Stimulated activated naive B cell treated with anti-CD40 and anti-IgM and Interleukin-4, amounts not matched to agents 10 μg/mL and 1 μg/mL and 100 μg/mL, for 72 hours (primary cell): ENCODE measurements at regions not wholly inside any gene's neighbourhood (a gene's known extent, or its start where the extent isn't known, plus 50 kb on each side); places are given as distances from the start of the nearest gene placed in this dataset.
A peak's percentile ranks its signal among the peaks of the same experiment; 100 is the strongest.

Experiments used
- ATAC-seq, 2 donors: fragments of 150-1000 bp; cut with Tn5 transposase; replicated peaks; 2 replicates each; pipeline ENCODE4 v1.10.0; 2021; ENCODE audit warnings: moderate library complexity in 1 of 2
- DNase-seq: peaks from one replicate; pipeline ENCODE4 v3.0.0; 2021
- H3K27ac Mint-ChIP-seq: one replicate; pipeline ENCODE4 v1.8.0; 2022; ENCODE audit warnings: mild to moderate bottlenecking, mixed read lengths
- H3K27me3 Mint-ChIP-seq, 2 donors: one replicate each; pipeline ENCODE4 v1.8.0; 2022; ENCODE audit warnings: mixed read lengths in 2 of 2
- H3K36me3 Mint-ChIP-seq, 2 donors: one replicate each; pipeline ENCODE4 v1.8.0; 2022; ENCODE audit warnings: mixed read lengths in 2 of 2, mild to moderate bottlenecking in 1 of 2
- H3K4me1 Mint-ChIP-seq, 2 donors: one replicate each; pipeline ENCODE4 v1.8.0; 2022; ENCODE audit warnings: mixed read lengths in 2 of 2, mild to moderate bottlenecking in 1 of 2
- H3K4me3 Mint-ChIP-seq, 2 donors: one replicate each; pipeline ENCODE4 v1.8.0; 2022; ENCODE audit warnings: mild to moderate bottlenecking in 2 of 2, mixed read lengths in 2 of 2, moderate library complexity in 1 of 2
- H3K9me3 Mint-ChIP-seq, 2 donors: one replicate each; pipeline ENCODE4 v1.8.0; 2022; ENCODE audit warnings: mixed read lengths in 2 of 2, mild to moderate bottlenecking in 1 of 2

DNA sequence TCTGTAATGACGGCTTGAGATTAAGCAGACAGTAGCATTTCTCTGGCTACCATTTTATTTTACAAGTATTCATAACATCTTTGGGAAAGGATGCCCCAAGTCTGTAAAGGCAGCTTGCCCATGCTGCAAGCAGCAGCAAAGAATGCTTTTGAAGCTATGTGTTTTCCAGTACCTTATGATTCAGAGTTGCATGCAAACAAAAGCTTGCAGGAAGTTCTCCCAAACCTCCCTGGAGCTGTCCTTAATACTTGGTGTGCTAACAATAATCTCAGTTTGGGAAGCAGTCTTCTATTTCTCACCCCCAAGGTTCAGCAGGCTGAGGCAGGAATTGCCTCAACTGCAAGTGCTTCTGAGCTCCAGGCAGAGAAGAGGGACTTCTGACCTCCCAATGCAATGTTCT is 60.8 kb downstream of the CCNA1 start:
- H3K9me3 Mint-ChIP-seq, result no peaks in the 10 kb centered on the region
- ATAC-seq, result no peak
- no peaks in the 10 kb centered on the region for H3K36me3 Mint-ChIP-seq
- H3K4me1 Mint-ChIP-seq, result no peaks in the 10 kb centered on the region
- no peaks in the 10 kb centered on the region for H3K27me3 Mint-ChIP-seq
- no peak overlapping the region for H3K4me3 Mint-ChIP-seq
- no peak overlapping the region for H3K27ac Mint-ChIP-seq
- DNase-seq, result no peak

DNA sequence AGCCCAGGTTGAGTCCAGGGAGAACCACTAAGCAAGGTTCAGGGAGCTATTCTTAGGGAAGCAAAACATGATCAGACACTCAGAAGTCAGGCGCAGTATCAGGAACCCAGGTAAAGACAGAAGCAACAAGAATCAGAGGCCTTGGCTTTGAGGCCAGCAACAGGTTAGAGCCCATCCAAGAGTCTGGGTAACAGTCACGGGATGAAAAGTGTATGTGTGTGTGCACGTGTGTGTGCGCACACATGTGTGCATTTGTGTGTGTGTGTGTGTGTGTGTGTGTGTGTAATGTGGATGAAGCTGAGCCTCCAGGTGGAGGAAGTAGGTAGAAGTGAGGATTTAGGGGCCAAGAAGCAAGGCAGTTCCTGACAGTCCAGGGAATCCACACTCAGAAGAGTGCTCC is 63.1 kb downstream of the CCNA1 start:
- Mint-ChIP-seq H3K4me3 (no peak overlapping the region), H3K27me3 (no peaks in the 10 kb centered on the region), H3K36me3 (no peaks in the 10 kb centered on the region), H3K4me1 (no peaks in the 10 kb centered on the region), H3K27ac (no peak overlapping the region), H3K9me3 (no peaks in the 10 kb centered on the region)
- ATAC-seq (no peak), DNase-seq (no peak)

DNA sequence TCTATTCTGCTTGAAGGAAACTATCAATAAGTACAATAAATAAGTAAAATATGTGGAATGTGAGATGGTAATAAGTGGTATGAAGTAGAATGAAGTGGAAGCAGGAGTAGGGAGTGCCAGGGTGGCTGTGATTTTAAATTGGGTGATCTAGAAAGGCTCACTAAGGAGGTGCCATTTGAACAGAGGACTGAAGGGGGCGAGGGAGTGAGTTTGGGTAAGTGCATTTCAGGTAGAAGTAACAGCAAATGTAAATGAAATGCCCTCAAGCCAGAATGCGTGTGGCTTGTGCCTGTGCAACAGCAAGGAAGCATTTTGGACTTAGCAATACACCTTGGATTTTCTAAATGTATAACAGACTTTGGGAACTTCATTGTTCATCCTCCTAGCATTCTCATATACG is 77.1 kb downstream of the CCNA1 start:
- H3K4me3 Mint-ChIP-seq, result no peak overlapping the region
- H3K36me3 Mint-ChIP-seq, result peaks cover 0 to 3% of the 10 kb centered on the region in 2 donors
- H3K4me1 Mint-ChIP-seq, result peaks cover 2 to 3% of the 10 kb centered on the region in 2 donors
- ATAC-seq, result peak; percentile 34 to 46
- peaks cover 6% of the 10 kb centered on the region in 2 donors for H3K9me3 Mint-ChIP-seq
- DNase-seq, result no peak
- H3K27ac Mint-ChIP-seq, result no peak overlapping the region
- peaks cover 0 to 6% of the 10 kb centered on the region in 2 donors for H3K27me3 Mint-ChIP-seq

DNA sequence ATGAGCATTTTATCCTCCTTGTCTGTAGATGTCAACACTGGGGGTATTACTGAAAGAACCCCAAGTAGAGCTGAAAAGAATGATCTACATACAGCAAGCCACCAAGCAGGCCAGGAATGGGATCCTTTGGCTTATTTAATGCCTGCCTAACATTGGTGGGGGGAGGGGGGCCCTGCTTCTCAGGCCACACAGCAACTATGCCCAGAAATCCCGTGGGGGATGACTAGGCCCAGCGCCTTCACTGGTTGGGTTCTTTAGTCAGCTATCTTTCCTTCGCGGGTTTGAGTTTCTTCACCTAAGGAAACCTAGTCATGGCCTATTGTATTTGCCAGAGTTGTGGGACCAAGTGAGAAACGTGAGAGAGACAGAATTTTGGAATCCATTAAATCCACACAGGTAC is 80.5 kb downstream of the CCNA1 start:
- Mint-ChIP-seq H3K4me1 (peaks cover 4 to 7% of the 10 kb centered on the region in 2 donors), H3K4me3 (no peak overlapping the region), H3K27ac (no peak overlapping the region), H3K27me3 (peaks cover 0 to 9% of the 10 kb centered on the region in 2 donors), H3K36me3 (no peaks in the 10 kb centered on the region), H3K9me3 (no peaks in the 10 kb centered on the region)
- no peak for DNase-seq
- ATAC-seq, result no peak

DNA sequence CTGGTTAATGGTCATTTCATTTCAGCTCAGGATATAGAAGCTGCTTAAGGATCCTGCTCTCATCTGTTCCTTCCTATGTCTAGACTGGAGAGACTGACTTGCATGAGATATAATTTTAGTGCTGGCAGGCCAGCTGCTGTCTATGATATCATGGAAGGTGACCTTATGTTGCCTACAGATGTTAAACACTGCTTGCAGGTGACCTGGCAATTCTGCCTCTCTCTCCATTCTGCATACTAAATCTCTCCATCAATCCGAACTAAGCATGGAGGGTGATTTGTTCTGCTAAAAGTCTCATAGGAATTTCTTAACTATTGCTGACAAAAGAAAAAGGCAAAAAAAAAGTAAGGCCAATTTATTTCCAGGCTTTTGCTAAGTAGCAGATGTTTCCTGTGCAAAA is 81.0 kb downstream of the CCNA1 start:
- Mint-ChIP-seq H3K4me1 (peaks cover 4 to 7% of the 10 kb centered on the region in 2 donors), H3K27me3 (peaks cover 0 to 9% of the 10 kb centered on the region in 2 donors), H3K27ac (no peak overlapping the region), H3K9me3 (no peaks in the 10 kb centered on the region), H3K4me3 (no peak overlapping the region), H3K36me3 (no peaks in the 10 kb centered on the region)
- DNase-seq (no peak), ATAC-seq (no peak)

DNA sequence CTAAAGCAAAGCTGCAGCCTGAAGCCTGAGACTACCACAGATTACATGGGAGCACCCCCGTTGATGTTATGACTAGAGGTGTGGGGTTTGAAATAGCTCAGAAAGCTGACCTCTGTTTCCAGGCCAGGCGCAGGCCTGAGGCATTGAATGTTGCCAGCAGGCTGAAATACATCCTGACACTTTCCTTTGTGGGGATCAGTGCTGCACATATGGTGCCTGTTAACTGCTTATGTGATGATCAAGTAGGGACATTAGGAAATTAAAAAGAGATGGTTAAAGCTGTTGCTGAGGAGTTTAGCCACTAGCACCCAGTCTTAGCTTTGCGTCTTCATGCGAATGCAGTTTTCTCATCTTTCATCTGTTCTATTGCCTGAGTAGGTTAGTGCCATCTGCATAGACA is 83.2 kb downstream of the CCNA1 start:
- ATAC-seq (no peak), DNase-seq (no peak)
- peaks cover 0 to 9% of the 10 kb centered on the region in 2 donors for H3K27me3 Mint-ChIP-seq
- no peaks in the 10 kb centered on the region for H3K9me3 Mint-ChIP-seq
- H3K27ac Mint-ChIP-seq, result no peak overlapping the region
- H3K4me3 Mint-ChIP-seq, result no peak overlapping the region
- no peaks in the 10 kb centered on the region for H3K36me3 Mint-ChIP-seq
- peaks cover 4 to 7% of the 10 kb centered on the region in 2 donors for H3K4me1 Mint-ChIP-seq

DNA sequence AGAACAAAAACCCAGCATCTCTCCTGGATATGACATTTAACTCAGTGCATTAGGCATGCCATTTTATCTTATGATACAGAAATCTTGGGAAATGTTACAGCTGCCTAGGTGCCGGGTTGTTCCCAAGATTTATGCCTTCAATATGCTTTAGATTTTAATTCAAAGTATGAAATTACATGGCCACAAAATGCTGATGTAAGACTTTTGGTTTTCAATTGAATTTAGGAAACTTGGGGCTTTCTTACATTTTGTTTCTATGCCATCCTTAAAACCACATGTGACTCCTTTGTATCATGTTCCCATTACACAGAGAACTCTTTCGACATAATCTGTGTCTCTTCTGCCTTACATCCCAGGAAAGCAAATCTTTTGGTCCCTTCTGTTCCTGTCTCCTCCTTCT is 83.9 kb downstream of the CCNA1 start:
- DNase-seq (no peak), ATAC-seq (no peak)
- Mint-ChIP-seq H3K27ac (no peak overlapping the region), H3K4me1 (peaks cover 4 to 7% of the 10 kb centered on the region in 2 donors), H3K36me3 (no peaks in the 10 kb centered on the region), H3K4me3 (no peak overlapping the region), H3K27me3 (peaks cover 0 to 5% of the 10 kb centered on the region in 2 donors), H3K9me3 (no peaks in the 10 kb centered on the region)

DNA sequence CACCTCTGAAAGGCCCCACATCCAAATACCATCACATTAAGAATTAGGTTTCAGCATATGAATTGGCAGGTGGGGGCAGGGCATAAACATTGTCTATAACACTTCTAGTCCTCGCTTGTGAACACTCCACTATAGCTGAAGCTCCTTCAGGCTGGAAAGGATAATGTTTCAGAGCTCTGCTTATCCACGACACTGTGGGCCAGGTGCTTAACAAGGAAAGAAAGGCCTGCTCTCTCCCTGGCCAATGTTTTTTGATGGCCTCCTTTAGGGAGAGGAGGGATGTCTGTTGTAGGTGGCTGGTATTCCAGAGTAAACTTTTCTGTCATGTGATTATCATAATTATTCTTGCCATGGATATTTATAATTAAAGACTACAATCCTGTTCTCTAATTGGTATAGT is 86.4 kb downstream of the CCNA1 start:
- no peaks in the 10 kb centered on the region for H3K36me3 Mint-ChIP-seq
- no peak overlapping the region for H3K27ac Mint-ChIP-seq
- no peaks in the 10 kb centered on the region for H3K9me3 Mint-ChIP-seq
- no peak for DNase-seq
- peaks cover 0 to 5% of the 10 kb centered on the region in 2 donors for H3K27me3 Mint-ChIP-seq
- ATAC-seq, result no peak
- H3K4me1 Mint-ChIP-seq, result peaks cover 4 to 7% of the 10 kb centered on the region in 2 donors
- no peak overlapping the region for H3K4me3 Mint-ChIP-seq

DNA sequence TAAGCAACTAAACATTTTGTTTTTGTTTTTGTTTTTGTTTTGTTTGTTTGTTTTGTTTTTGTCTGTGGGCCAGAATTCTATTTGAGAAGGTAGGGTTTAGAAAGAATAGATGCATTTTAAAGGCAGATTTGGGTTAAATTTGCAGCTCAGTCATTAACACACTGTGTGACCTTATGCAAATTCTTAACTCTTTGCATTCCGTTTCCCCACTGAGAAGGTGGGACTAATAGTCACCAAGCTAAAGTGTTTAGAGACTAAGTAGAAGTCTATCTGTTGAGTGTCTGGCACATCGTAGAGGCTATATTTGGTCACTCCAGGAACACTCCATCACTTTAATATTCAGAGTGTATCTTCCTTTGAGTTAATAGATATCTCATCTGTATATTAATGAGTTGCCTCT is 87.1 kb downstream of the CCNA1 start:
- ATAC-seq (no peak), DNase-seq (no peak)
- Mint-ChIP-seq H3K36me3 (no peaks in the 10 kb centered on the region), H3K27ac (no peak overlapping the region), H3K9me3 (no peaks in the 10 kb centered on the region), H3K4me1 (peaks cover 2 to 3% of the 10 kb centered on the region in 2 donors), H3K27me3 (peaks cover 0 to 2% of the 10 kb centered on the region in 2 donors), H3K4me3 (no peak overlapping the region)

DNA sequence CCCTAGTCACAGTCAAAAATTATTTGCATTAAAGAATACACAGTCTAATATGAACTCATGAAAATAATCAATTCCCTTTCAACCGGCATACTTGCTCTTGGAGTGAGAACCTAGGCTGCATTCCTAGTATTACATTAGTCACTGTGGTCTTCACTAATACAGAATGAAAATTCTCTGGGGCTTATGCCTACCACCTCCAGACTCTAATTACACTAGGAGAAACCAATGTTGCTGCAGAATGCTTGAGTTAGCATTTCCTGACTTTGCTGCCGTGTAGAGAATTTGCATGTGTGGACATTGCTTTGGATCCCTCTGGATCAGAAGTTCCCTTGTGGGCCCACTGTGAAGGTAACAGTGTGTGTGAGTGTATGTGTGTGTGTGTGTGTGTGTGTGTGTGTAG is 87.8 kb downstream of the CCNA1 start:
- ATAC-seq, result no peak

DNA sequence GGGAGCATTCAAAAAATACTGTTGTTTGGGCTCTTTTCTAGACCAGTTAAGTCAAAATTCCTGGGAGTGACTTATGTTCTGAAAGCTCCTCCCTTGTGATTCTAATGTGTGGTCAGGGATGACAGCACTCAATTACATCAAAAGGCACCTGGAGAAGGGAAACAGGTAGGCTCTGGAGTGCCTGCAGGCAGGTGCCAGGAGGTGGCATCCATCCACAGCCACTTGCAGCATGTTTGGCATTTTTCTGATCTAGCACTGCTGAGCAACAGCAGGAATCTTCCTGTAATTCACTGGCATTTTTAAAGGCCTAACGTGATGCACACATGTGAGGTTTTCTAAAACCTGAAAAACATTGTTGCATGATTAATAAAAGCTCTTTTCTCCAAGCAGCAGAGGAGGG is 94.6 kb downstream of the CCNA1 start:
- Mint-ChIP-seq H3K9me3 (peaks cover 0 to 3% of the 10 kb centered on the region in 2 donors), H3K27me3 (peaks cover 8 to 11% of the 10 kb centered on the region in 2 donors), H3K27ac (no peak overlapping the region), H3K36me3 (no peaks in the 10 kb centered on the region), H3K4me1 (no peaks in the 10 kb centered on the region), H3K4me3 (no peak overlapping the region)
- DNase-seq, result no peak
- ATAC-seq, result no peak

More for the DNA sequence above, 87.8 kb downstream of the CCNA1 start:
- Mint-ChIP-seq H3K27ac (no peak overlapping the region), H3K4me3 (no peak overlapping the region), H3K27me3 (no peaks in the 10 kb centered on the region), H3K36me3 (no peaks in the 10 kb centered on the region), H3K9me3 (no peaks in the 10 kb centered on the region), H3K4me1 (no peaks in the 10 kb centered on the region)
- no peak for DNase-seq

DNA sequence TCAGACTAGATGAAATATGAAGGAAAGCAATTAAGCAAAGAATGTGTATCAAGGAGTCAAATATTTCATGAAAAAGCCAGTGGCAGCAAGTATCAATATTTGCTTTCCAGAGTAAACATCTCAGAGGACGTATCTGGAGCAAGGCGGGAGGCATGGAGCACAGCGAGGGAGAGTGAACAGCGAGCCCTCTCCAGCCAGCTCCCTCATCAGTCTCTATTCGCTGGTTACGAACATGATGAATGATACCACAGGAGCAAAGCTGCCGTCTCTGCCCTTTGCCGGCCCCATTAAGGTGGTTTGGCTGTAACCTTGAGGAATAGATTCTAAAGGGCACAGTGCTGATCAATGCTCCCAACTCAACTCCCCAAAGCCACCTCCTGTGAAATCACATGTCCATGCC is 95.8 kb downstream of the CCNA1 start:
- H3K27ac Mint-ChIP-seq, result no peak overlapping the region
- H3K4me1 Mint-ChIP-seq, result no peaks in the 10 kb centered on the region
- no peak overlapping the region for H3K4me3 Mint-ChIP-seq
- ATAC-seq (no peak), DNase-seq (no peak)
- no peaks in the 10 kb centered on the region for H3K36me3 Mint-ChIP-seq
- peaks cover 8 to 11% of the 10 kb centered on the region in 2 donors for H3K27me3 Mint-ChIP-seq
- peaks cover 0 to 3% of the 10 kb centered on the region in 2 donors for H3K9me3 Mint-ChIP-seq

DNA sequence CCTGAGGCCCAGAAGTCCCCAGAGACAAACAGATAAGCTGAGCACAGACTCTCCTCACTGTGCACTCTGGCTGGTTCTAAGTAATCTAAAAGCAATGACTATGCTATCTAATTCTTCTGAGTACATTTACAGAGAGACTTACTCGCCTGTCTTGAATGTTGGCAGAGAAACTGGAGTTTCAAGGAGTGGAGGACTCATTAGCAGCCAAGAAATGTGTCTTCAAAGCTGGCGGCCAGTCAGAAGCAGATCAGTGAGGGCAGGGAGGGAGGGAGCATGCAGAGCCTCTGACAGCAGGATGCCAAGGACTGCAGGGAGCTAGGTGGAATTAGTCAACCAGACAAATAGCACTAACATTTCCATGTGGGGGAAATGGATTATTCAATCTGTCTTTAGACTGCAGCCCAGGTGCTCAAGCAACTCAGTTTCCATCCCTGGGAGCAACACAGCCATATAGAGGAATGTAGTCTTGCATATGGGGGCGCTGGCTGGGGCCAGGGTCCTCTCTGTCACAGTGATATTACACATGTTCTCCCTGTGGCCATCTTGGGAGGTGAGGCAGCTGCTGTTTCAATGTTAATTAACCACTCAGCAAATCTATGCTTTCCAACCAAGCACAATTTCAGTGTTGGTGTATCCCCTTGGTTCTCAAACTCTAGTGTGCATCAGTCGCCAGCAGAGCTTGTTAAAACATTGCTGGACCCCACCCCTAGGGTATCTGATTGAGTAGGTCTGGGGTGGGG is 97.9 kb downstream of the CCNA1 start:
- H3K27ac Mint-ChIP-seq, result no peak overlapping the region
- DNase-seq (no peak), ATAC-seq (no peak)
- H3K4me3 Mint-ChIP-seq, result no peak overlapping the region
- peaks cover 8 to 11% of the 10 kb centered on the region in 2 donors for H3K27me3 Mint-ChIP-seq
- H3K4me1 Mint-ChIP-seq, result no peaks in the 10 kb centered on the region
- H3K9me3 Mint-ChIP-seq, result peaks cover 0 to 3% of the 10 kb centered on the region in 2 donors
- no peaks in the 10 kb centered on the region for H3K36me3 Mint-ChIP-seq

DNA sequence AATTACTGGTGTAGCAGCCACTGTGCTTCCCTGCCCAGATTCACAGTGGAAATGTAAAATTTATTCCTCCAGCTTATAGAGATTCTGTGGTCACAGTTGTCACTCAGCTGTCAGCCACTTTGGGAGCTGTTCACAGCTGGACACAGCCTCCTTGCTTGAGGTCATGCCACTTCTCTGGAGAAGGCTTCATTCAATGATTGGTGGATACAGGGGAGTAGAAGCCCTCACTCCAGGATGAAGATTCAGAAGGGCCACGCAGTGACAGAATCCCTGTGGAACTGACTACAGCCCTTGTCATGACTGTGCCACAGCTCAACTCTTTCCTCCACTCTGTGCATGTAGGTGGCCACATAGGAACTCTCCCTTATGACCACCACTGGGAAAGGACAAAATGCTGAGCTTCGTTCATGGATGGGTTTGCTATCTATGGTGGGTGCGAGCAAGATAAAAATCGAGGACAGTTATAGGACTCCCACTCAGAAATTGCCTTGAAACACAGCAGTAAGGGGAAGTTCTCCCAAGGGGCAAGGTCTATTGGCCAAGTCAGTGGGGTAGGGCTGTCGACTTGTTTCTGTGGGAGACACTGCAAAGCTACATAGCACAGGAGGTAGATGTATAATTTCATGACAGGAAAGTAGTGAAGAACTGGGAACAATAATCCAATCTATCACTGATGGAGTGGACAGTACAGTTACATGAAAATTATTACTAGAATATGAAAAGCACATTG is 98.7 kb downstream of the CCNA1 start:
- peaks cover 0 to 3% of the 10 kb centered on the region in 2 donors for H3K9me3 Mint-ChIP-seq
- H3K36me3 Mint-ChIP-seq, result no peaks in the 10 kb centered on the region
- H3K4me1 Mint-ChIP-seq, result no peaks in the 10 kb centered on the region
- no peak for DNase-seq
- no peak for ATAC-seq
- no peak overlapping the region for H3K27ac Mint-ChIP-seq
- no peak overlapping the region for H3K4me3 Mint-ChIP-seq
- H3K27me3 Mint-ChIP-seq, result peaks cover 8 to 11% of the 10 kb centered on the region in 2 donors
